PC-9 (cell line): ENCODE measurements at regions not wholly inside any gene's neighbourhood (a gene's known extent, or its start where the extent isn't known, plus 50 kb on each side); places are given as distances from the start of the nearest gene placed in this dataset.
"Not testable (repeated sequence)": the region's sequence is repeated elsewhere in the genome, so short reads cannot be mapped to it uniquely, and the experiment has no call there.

Source experiments
- BruUV-seq: library from RNA; stranded (reverse); fragments of 400-500 nt; replicated peaks from 2 replicates; lab custom pipeline; 2021; lab: Mats Ljungman, UMichigan
- CTCF ChIA-PET: fragments of 300-600 bp; sonication (Branson Sonifier 250); formaldehyde crosslinking; loops from one replicate; lab custom pipeline; 2022; ENCODE audit warnings: antibody characterized with exemption; lab: Charles Lee
- POLR2A ChIA-PET: fragments of 300-600 bp; sonication (Branson Sonifier 250); formaldehyde crosslinking; loops from one replicate; lab custom pipeline; 2022; ENCODE audit warnings: antibody characterized with exemption; ENCODE audit not compliant: unreplicated experiment; lab: Charles Lee
- DNase-seq, 2 experiments: peaks; one replicate each; pipeline versions ENCODE4 v3.0.0 to v3.0.0-alpha.2; 2015 to 2022; ENCODE audit warnings: mixed read lengths in 1 of 2
- H2AFZ ChIP-seq: fragments of 200-600 bp; sonication (generic); 2 replicates; pipeline ENCODE4 v1.8.1; 2017; ENCODE audit warnings: antibody characterized with exemption
- H3F3A ChIP-seq: fragments of 200-600 bp; sonication (generic); 2 replicates; pipeline ENCODE4 v1.8.1; 2017; ENCODE audit warnings: antibody characterized with exemption, mild to moderate bottlenecking, low read depth; ENCODE audit not compliant: insufficient read depth
- H3K27ac ChIP-seq: fragments of 200-600 bp; sonication (generic); 2 replicates; pipeline ENCODE4 v1.6.1; 2016; ENCODE audit warnings: mixed run types
- H3K27me3 ChIP-seq: fragments of 200-600 bp; sonication (generic); 2 replicates; pipeline ENCODE4 v1.6.1; 2016; ENCODE audit warnings: low read depth, mixed run types; ENCODE audit not compliant: insufficient read depth
- H3K36me3 ChIP-seq: fragments of 200-600 bp; sonication (generic); 2 replicates; pipeline ENCODE4 v1.6.1; 2016; ENCODE audit warnings: low read depth, mixed run types
- H3K4me1 ChIP-seq: fragments of 200-600 bp; sonication (generic); replicated peaks from 2 replicates; pipeline ENCODE4 v1.6.1; 2016; ENCODE audit warnings: mixed run types; ENCODE audit not compliant: insufficient read depth
- H3K4me2 ChIP-seq: fragments of 200-600 bp; sonication (generic); 2 replicates; pipeline ENCODE4 v1.6.1; 2017; ENCODE audit warnings: mixed run types
- H3K4me3 ChIP-seq: fragments of 200-600 bp; sonication (generic); 2 replicates; pipeline ENCODE4 v1.6.1; 2016; ENCODE audit warnings: mixed run types
- H3K79me2 ChIP-seq: fragments of 200-600 bp; sonication (generic); 2 replicates; pipeline ENCODE4 v1.6.1; 2017; ENCODE audit warnings: low read depth, mixed run types
- H3K9me2 ChIP-seq: fragments of 200-600 bp; sonication (generic); 2 replicates; pipeline ENCODE4 v1.8.1; 2017; ENCODE audit warnings: mild to moderate bottlenecking; ENCODE audit not compliant: insufficient read depth
- H3K9me3 ChIP-seq: fragments of 200-600 bp; sonication (generic); 2 replicates; pipeline ENCODE4 v1.8.1; 2016; ENCODE audit warnings: low read depth; ENCODE audit not compliant: insufficient read depth
- H4K20me1 ChIP-seq: fragments of 200-600 bp; sonication (generic); 2 replicates; pipeline ENCODE4 v1.8.1; 2017; ENCODE audit not compliant: insufficient read depth
- EZH2 ChIP-seq: fragments of 200-600 bp; sonication (generic); IDR thresholded peaks from 2 replicates; pipeline ENCODE4 v1.8.0; 2017; ENCODE audit warnings: antibody characterized with exemption, low read depth
- intact Hi-C: fragments of 100-400 bp; cut with micrococcal nuclease; formaldehyde crosslinking; loops from one replicate; pipeline ENCODE4 v1.10.0; 2022; ENCODE audit not compliant: unreplicated experiment
- TF ChIP-seq, protein P1 (sequence below): fragments of 200-600 bp; sonication (generic); conservative IDR thresholded peaks from 2 replicates; pipeline ENCODE4 v1.6.1; 2017; ENCODE audit warnings: mixed run types, antibody characterized with exemption, mild to moderate bottlenecking, moderate library complexity

DNA sequence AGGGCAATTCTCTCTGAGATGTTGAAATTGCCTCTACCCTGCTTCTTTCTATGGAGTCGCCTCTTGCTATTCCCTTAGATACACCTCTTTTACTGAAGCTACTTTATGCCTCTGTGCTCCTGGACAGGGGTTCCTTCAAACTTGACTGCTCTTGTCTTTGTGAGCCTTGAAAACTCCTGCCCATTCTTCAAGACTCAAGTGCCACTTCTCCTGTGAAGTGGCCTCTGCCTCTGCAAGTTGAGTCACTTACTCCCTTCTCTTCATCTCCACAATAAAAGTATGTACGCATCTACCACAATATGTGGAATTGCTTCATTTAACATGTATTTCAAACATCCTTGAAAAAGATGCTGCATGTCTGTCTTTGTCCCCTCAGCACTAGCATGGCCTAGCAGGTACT lies 66.0 kb upstream of the TPP2 start:
- intact Hi-C loops = no loop called here
- no peak overlapping the region for H2AFZ ChIP-seq
- no TSS peak for BruUV-seq
- no peaks in the 10 kb centered on the region for H3K4me1 ChIP-seq
- H3K36me3 ChIP-seq = no peaks in the 10 kb centered on the region
- no peak overlapping the region for H3K4me2 ChIP-seq
- H3K27me3 ChIP-seq = peaks cover 76% of the 10 kb centered on the region
- ChIA-PET POLR2A (no interaction called here), CTCF (no interaction called here)
- H3K9me2 ChIP-seq = no peaks in the 10 kb centered on the region
- no peaks in the 10 kb centered on the region for H3K79me2 ChIP-seq
- H3F3A ChIP-seq = no peaks in the 10 kb centered on the region
- no peak for DNase-seq
- H3K27ac ChIP-seq = no peak overlapping the region
- no peak overlapping the region for H3K4me3 ChIP-seq
- no peaks in the 10 kb centered on the region for H4K20me1 ChIP-seq
- H3K9me3 ChIP-seq = no peaks in the 10 kb centered on the region
- TF ChIP-seq EZH2 = no peak
- TF ChIP-seq, protein P1, sequence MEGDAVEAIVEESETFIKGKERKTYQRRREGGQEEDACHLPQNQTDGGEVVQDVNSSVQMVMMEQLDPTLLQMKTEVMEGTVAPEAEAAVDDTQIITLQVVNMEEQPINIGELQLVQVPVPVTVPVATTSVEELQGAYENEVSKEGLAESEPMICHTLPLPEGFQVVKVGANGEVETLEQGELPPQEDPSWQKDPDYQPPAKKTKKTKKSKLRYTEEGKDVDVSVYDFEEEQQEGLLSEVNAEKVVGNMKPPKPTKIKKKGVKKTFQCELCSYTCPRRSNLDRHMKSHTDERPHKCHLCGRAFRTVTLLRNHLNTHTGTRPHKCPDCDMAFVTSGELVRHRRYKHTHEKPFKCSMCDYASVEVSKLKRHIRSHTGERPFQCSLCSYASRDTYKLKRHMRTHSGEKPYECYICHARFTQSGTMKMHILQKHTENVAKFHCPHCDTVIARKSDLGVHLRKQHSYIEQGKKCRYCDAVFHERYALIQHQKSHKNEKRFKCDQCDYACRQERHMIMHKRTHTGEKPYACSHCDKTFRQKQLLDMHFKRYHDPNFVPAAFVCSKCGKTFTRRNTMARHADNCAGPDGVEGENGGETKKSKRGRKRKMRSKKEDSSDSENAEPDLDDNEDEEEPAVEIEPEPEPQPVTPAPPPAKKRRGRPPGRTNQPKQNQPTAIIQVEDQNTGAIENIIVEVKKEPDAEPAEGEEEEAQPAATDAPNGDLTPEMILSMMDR = no peak

DNA sequence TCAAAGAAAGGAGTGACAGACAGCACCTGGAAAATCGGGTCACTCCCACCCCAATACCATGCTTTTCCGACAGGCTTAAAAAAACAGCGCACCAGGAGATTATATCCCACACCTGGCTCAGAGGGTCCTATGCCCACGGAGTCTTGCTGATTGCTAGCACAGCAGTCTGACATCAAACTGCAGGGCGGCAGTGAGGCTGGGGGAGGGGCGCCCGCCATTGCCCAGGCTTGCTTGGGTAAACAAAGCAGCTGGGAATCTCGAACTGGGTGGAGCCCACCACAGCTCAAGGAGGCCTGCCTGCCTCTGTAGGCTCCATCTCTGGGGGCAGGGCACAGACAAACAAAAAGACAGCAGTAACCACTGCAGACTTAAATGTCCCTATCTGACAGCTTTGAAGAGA lies 74.5 kb upstream of the TPP2 start:
- H3K79me2 ChIP-seq, POLR2A ChIA-PET, DNase-seq, H2AFZ ChIP-seq, H3K27ac ChIP-seq, CTCF ChIA-PET, H3F3A ChIP-seq, H3K4me2 ChIP-seq, H3K9me2 ChIP-seq, H4K20me1 ChIP-seq, H3K9me3 ChIP-seq, H3K4me3 ChIP-seq, H3K36me3 ChIP-seq, BruUV-seq, intact Hi-C loops, H3K4me1 ChIP-seq: not testable (repeated sequence)
- H3K27me3 ChIP-seq = peaks cover 29% of the 10 kb centered on the region

DNA sequence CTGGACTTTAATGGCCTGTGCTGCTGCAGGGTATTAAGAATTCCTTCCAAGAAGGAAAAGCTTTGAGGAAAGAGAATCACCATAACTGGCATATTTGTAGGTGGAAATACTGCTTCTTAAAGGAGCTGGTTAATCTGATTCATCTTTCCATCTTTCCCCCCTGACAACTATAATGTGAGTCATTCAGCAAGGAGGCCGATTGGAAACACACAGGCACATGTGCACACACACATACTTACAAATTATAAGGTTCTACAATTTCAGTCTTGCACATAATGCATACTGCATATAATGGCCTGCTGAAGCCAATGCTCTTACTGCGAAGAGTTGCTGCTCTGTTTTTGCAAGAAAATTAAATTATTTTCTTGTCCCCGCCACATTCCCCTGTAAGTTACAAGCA lies 78.8 kb upstream of the TPP2 start:
- H2AFZ ChIP-seq = no peak overlapping the region
- no peak overlapping the region for H3K27ac ChIP-seq
- no peak overlapping the region for H3K4me2 ChIP-seq
- no peaks in the 10 kb centered on the region for H4K20me1 ChIP-seq
- no peaks in the 10 kb centered on the region for H3F3A ChIP-seq
- no peaks in the 10 kb centered on the region for H3K9me2 ChIP-seq
- ChIA-PET POLR2A (no interaction called here), CTCF (no interaction called here)
- no TSS peak for BruUV-seq
- DNase-seq = no peak
- no peak for TF ChIP-seq EZH2
- TF ChIP-seq, protein P1 = no peak
- H3K79me2 ChIP-seq = no peaks in the 10 kb centered on the region
- no peaks in the 10 kb centered on the region for H3K4me1 ChIP-seq
- no peaks in the 10 kb centered on the region for H3K36me3 ChIP-seq
- intact Hi-C loops = no loop called here
- H3K9me3 ChIP-seq = no peaks in the 10 kb centered on the region
- peaks cover 40% of the 10 kb centered on the region for H3K27me3 ChIP-seq
- H3K4me3 ChIP-seq = no peak overlapping the region

DNA sequence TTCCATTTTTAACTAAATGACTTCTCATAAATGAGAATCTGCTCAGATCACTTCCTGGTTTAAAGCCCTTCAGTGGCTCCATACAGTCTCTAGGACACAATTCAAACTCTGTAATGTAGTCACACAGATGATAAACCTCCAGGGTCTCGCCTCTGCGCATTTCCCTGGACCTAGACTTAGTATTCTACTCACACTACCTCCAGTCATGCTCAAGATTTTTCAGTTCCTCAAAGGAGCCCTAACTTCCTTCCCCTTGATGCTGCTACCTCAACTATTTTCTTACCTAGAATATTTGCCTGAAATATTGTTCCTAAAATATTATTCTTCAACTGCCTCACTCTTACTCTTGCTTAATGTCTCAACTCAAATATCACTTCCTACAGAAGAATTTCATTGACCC lies 86.7 kb upstream of the TPP2 start:
- Histone ChIP-seq H3K4me3 (no peak overlapping the region), H3K27ac (no peak overlapping the region), H3K9me3 (no peaks in the 10 kb centered on the region), H3K4me1 (no peaks in the 10 kb centered on the region), H4K20me1 (no peaks in the 10 kb centered on the region), H3K9me2 (no peaks in the 10 kb centered on the region), H3K79me2 (no peaks in the 10 kb centered on the region), H3F3A (no peaks in the 10 kb centered on the region), H3K27me3 (no peaks in the 10 kb centered on the region), H3K4me2 (no peak overlapping the region), H2AFZ (no peak overlapping the region), H3K36me3 (no peaks in the 10 kb centered on the region)
- intact Hi-C loops = no loop called here
- TF ChIP-seq, protein P1 = no peak
- TF ChIP-seq EZH2 = no peak
- ChIA-PET POLR2A (no interaction called here), CTCF (no interaction called here)
- BruUV-seq = no TSS peak
- no peak for DNase-seq
